Activated CD8-positive, alpha-beta T cell treated with anti-CD3 and anti-CD28 coated beads for 36 hours (primary cell): ENCODE measurements at regions not wholly inside any gene's neighbourhood (a gene's known extent, or its start where the extent isn't known, plus 50 kb on each side); places are given as distances from the start of the nearest gene placed in this dataset.

Source experiments
- ATAC-seq: fragments of 200-7000 bp; cut with Tn5 transposase; one replicate; pipeline ENCODE4 v1.10.0; 2021; ENCODE audit warnings: mild to moderate bottlenecking, moderate library complexity
- CTCF ChIA-PET: fragments of 350-600 bp; sonication (Branson Sonifier 250); formaldehyde crosslinking; loops from one replicate; lab custom pipeline; 2021; ENCODE audit warnings: antibody characterized with exemption; lab: Charles Lee
- POLR2A ChIA-PET: fragments of 350-600 bp; sonication (Branson Sonifier 250); formaldehyde crosslinking; loops from one replicate; lab custom pipeline; 2021; ENCODE audit warnings: antibody characterized with exemption; lab: Charles Lee
- DNase-seq: peaks from one replicate; pipeline ENCODE4 v3.0.0-alpha.2; 2020
- H3K27ac Mint-ChIP-seq: one replicate; pipeline ENCODE4 v1.8.0; 2021; ENCODE audit warnings: mild to moderate bottlenecking, mixed read lengths
- H3K27me3 Mint-ChIP-seq: one replicate; pipeline ENCODE4 v1.8.0; 2021; ENCODE audit warnings: mixed read lengths
- H3K36me3 Mint-ChIP-seq: one replicate; pipeline ENCODE4 v1.8.0; 2021; ENCODE audit warnings: low read depth, mixed read lengths
- H3K4me1 Mint-ChIP-seq: one replicate; pipeline ENCODE4 v1.8.0; 2021; ENCODE audit warnings: low read depth, mixed read lengths
- H3K4me3 Mint-ChIP-seq: one replicate; pipeline ENCODE4 v1.8.0; 2021; ENCODE audit warnings: mild to moderate bottlenecking, moderate library complexity, mixed read lengths
- H3K9me3 Mint-ChIP-seq: one replicate; pipeline ENCODE4 v1.8.0; 2021; ENCODE audit warnings: mixed read lengths
- intact Hi-C: fragments of 100-400 bp; cut with micrococcal nuclease; formaldehyde crosslinking; loops from one replicate; pipeline ENCODE4 v1.10.0; 2022
- TF ChIP-seq, protein P1 (sequence below): fragments of 200-600 bp; IDR thresholded peaks from one replicate; pipeline ENCODE4 v1.8.0; 2022; ENCODE audit warnings: antibody characterized with exemption, mild to moderate bottlenecking

GRCh38 chr1:170337413-170337994 is 191.7 kb downstream of the NTMT2 start:
- H3K9me3 Mint-ChIP-seq: no peaks in the 10 kb centered on the region
- DNase-seq: no peak
- no peak overlapping the region for H3K27ac Mint-ChIP-seq
- H3K36me3 Mint-ChIP-seq: no peaks in the 10 kb centered on the region
- ChIA-PET POLR2A (no interaction called here), CTCF (interaction anchor here (1.6 kb wide), 1 partner anchor 10 kb away, joined by 3 read pairs; no protein-coding TSS in a partner anchor)
- no peak overlapping the region for H3K4me3 Mint-ChIP-seq
- peaks cover 7% of the 10 kb centered on the region for H3K27me3 Mint-ChIP-seq
- TF ChIP-seq, protein P1, sequence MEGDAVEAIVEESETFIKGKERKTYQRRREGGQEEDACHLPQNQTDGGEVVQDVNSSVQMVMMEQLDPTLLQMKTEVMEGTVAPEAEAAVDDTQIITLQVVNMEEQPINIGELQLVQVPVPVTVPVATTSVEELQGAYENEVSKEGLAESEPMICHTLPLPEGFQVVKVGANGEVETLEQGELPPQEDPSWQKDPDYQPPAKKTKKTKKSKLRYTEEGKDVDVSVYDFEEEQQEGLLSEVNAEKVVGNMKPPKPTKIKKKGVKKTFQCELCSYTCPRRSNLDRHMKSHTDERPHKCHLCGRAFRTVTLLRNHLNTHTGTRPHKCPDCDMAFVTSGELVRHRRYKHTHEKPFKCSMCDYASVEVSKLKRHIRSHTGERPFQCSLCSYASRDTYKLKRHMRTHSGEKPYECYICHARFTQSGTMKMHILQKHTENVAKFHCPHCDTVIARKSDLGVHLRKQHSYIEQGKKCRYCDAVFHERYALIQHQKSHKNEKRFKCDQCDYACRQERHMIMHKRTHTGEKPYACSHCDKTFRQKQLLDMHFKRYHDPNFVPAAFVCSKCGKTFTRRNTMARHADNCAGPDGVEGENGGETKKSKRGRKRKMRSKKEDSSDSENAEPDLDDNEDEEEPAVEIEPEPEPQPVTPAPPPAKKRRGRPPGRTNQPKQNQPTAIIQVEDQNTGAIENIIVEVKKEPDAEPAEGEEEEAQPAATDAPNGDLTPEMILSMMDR: no peak
- no peak for ATAC-seq
- H3K4me1 Mint-ChIP-seq: no peaks in the 10 kb centered on the region
- intact Hi-C loops: no loop called here

DNA sequence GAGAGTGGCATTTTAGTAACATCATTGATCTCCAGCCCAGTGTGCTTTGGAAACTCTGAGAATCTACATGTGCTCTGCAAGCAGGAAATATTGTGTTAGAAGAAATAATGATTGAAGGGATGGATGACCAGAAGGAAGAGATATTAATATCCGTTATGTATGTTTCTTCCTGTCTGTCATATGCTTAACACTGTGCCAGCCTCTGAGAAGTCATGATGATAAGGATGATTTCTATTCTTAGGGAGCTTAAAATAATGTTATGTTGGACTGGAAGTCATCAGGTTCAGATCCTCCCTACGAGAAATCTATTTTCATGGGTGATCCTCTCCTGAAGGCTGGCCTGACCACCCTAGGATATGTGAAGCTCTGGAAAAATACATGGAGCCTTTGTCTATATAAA is 192.4 kb upstream of the GORAB start:
- TF ChIP-seq, protein P1: no peak
- ChIA-PET CTCF (interaction anchor here (1.6 kb wide), 1 partner anchor 8 kb away, joined by 3 read pairs; no protein-coding TSS in a partner anchor), POLR2A (no interaction called here)
- H3K27ac Mint-ChIP-seq: no peak overlapping the region
- H3K4me3 Mint-ChIP-seq: no peak overlapping the region
- H3K36me3 Mint-ChIP-seq: no peaks in the 10 kb centered on the region
- no peaks in the 10 kb centered on the region for H3K9me3 Mint-ChIP-seq
- intact Hi-C loops: no loop called here
- peaks cover 7% of the 10 kb centered on the region for H3K27me3 Mint-ChIP-seq
- DNase-seq (no peak), ATAC-seq (no peak)
- H3K4me1 Mint-ChIP-seq: no peaks in the 10 kb centered on the region

DNA sequence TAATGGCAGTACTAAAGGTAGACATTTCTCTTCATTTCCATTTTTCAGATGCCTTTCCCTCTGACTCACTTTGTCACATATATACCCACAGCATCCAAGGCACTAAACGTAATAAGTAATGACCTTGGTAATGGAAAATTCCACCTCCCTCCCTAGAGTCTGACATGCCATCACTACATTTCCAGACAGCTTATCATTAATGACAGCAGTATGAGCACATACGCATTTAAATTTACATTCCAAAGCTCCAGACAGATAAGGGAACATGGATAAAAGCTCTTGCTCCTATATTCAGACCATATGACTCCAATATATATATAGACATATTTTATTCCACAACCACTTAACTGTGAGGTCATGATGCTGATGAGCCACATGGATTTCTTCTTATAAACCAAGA is 191.7 kb upstream of the GORAB start:
- no peak overlapping the region for H3K27ac Mint-ChIP-seq
- TF ChIP-seq, protein P1: no peak
- peaks cover 11% of the 10 kb centered on the region for H3K27me3 Mint-ChIP-seq
- POLR2A ChIA-PET: no interaction called here
- no peak overlapping the region for H3K4me3 Mint-ChIP-seq
- DNase-seq: no peak
- H3K9me3 Mint-ChIP-seq: no peaks in the 10 kb centered on the region
- no peaks in the 10 kb centered on the region for H3K36me3 Mint-ChIP-seq
- no peak for ATAC-seq
- no peaks in the 10 kb centered on the region for H3K4me1 Mint-ChIP-seq
- intact Hi-C loops: no loop called here
- CTCF ChIA-PET: no interaction called here

- ChIA-PET CTCF (no interaction called here), POLR2A (no interaction called here)
- Mint-ChIP-seq H3K4me3 (no peak overlapping the region), H3K9me3 (no peaks in the 10 kb centered on the region), H3K27ac (no peak overlapping the region), H3K27me3 (peaks cover 10% of the 10 kb centered on the region), H3K4me1 (no peaks in the 10 kb centered on the region), H3K36me3 (no peaks in the 10 kb centered on the region)
- no peak for DNase-seq
- no peak for ATAC-seq
- intact Hi-C loops: no loop called here
- TF ChIP-seq, protein P1: no peak
Measured at GRCh38 chr1:170351366-170351946, 180.5 kb upstream of the GORAB start.

- DNase-seq (no peak), ATAC-seq (no peak)
- intact Hi-C loops: no loop called here
- Mint-ChIP-seq H3K27ac (no peak overlapping the region), H3K9me3 (no peaks in the 10 kb centered on the region), H3K4me3 (no peak overlapping the region), H3K36me3 (no peaks in the 10 kb centered on the region), H3K4me1 (no peaks in the 10 kb centered on the region), H3K27me3 (peaks cover 9% of the 10 kb centered on the region)
- ChIA-PET POLR2A (no interaction called here), CTCF (no interaction called here)
- TF ChIP-seq, protein P1: no peak
Measured at GRCh38 chr1:170354246-170354645, 177.7 kb upstream of the GORAB start.
